ENCODE measurements at regions not wholly inside any gene's neighbourhood (a gene's known extent, or its start where the extent isn't known, plus 50 kb on each side); places are given as distances from the start of the nearest gene placed in this dataset.
A peak's percentile ranks its signal among the peaks of the same experiment; 100 is the strongest.

DNA sequence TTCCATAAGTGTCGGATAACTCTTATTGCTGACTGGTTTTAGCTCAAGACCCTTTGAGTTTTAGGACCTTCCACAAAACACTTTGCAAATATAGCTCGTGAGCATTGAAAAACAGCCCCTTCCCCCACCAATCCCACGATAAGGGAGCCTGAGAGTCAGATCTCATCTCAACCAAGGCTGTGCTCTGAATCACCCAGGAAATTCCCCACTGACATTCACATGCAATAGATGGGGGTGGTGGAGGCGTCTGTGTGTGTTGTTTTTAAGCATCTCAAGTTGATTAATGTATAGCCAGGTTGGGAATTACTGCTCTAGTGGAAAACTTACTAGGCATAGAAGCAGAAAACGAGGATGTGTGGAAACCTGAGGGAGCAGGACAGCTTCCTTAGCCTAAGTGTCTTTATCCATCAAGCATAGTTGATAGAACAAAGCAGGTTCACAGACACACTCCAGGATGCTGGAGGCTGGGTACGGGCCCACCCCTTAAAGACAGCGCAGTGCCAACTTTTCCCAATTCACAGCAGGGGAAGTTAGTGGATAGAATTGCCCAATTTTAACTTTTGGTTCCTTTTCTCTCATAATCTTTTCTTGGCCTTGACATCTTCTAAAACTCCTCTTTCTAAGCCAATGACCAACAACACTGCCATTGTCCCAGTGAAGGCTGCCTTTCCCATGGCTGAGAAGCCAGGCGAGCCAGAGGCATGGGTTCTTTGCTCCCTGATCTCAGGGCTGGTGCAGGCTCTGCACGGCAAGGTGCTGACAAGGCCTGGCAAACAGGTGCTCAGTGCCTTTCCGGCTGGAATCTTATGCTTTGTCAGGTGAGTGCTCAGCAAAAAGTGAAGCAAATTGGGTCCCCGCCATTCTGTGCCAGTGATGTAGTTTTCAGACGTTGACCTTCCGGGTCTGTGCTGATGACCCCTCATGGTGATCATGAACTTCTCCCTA lies 98.5 kb upstream of the INSIG1 start:
- Mint-ChIP-seq H3K36me3 (peaks cover 11% of the 10 kb centered on the region), H3K4me1 (no peaks in the 10 kb centered on the region), H3K9me3 (peaks cover 4 to 7% of the 10 kb centered on the region in 2 donors), H3K27me3 (ENCODE audit: low read depth in 2 of 2) (peaks cover 0 to 19% of the 10 kb centered on the region in 2 donors), H3K27ac (no peak overlapping the region), H3K4me3 (no peak overlapping the region)
- no peak for ATAC-seq
- DNase-seq = peak in 1 of 2 donors; percentile 23
- Histone ChIP-seq H3K9me3 (ENCODE audit: control insufficient read depth, insufficient read depth, low read length) (peaks cover 5% of the 10 kb centered on the region), H3K27me3 (ENCODE audit: control insufficient read depth, insufficient read depth, low read length) (no peaks in the 10 kb centered on the region), H3K27ac (ENCODE audit: low read length) (no peak overlapping the region), H3K4me1 (ENCODE audit: control insufficient read depth, insufficient read depth, low read length) (no peaks in the 10 kb centered on the region), H3K4me3 (ENCODE audit: low read length) (no peak overlapping the region), H3K36me3 (ENCODE audit: control insufficient read depth, insufficient read depth, low read length) (no peaks in the 10 kb centered on the region)
- TF ChIP-seq, protein P1, sequence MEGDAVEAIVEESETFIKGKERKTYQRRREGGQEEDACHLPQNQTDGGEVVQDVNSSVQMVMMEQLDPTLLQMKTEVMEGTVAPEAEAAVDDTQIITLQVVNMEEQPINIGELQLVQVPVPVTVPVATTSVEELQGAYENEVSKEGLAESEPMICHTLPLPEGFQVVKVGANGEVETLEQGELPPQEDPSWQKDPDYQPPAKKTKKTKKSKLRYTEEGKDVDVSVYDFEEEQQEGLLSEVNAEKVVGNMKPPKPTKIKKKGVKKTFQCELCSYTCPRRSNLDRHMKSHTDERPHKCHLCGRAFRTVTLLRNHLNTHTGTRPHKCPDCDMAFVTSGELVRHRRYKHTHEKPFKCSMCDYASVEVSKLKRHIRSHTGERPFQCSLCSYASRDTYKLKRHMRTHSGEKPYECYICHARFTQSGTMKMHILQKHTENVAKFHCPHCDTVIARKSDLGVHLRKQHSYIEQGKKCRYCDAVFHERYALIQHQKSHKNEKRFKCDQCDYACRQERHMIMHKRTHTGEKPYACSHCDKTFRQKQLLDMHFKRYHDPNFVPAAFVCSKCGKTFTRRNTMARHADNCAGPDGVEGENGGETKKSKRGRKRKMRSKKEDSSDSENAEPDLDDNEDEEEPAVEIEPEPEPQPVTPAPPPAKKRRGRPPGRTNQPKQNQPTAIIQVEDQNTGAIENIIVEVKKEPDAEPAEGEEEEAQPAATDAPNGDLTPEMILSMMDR (IDR thresholded peaks at IDR 0.05) = no peak
- intact Hi-C loops (cut with micrococcal nuclease) = no loop called here
- WGBS (ENCODE audit: insufficient coverage) = 86% methylated on average over 12 of the region's 13 CpGs

DNA sequence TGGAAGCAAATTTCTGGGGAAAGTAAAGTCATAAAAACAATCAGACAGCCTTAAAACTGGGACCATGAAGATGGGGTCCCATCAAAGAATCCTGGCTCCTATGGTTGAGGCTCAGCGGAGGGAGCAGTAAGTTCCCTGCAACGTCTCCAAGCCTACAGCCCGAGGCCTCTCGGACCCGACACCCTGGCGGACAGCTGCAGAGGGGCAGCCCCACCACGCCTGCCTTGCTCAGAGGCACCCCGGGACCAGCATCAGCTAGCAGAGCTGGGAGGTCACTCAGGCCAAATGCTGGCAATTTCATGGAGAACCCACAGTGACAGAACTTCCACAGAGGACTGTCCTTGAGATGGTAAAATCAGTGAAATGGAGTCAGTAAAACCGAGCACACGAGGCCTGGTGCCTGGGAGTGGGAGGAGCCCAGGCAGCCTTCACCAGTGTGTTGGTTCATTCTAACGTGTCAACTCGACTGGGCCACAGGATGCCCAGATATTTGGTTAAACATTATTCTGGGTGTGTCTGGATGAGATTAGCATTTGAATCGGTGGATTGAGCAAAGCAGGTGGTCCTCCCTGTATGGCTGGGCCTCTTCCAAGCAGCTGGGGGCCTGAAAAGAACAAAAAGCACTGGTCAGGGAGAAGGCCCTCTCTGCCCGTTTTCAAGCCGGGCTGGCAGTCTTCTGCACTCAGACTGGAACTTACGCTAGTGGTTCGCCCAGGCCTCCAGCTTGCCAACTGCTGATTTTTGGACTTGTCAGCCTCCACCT lies 96.2 kb upstream of the INSIG1 start:
- no peak overlapping the region for H3K4me3 Mint-ChIP-seq
- H3K27ac ChIP-seq (ENCODE audit: low read length) = no peak overlapping the region
- H3K9me3 ChIP-seq (ENCODE audit: control insufficient read depth, insufficient read depth, low read length) = peaks cover 5% of the 10 kb centered on the region
- DNase-seq (no peak), ATAC-seq (no peak)
- TF ChIP-seq, protein P1 (IDR thresholded peaks at IDR 0.05) = no peak
- WGBS (ENCODE audit: insufficient coverage) = 92% methylated on average over 17 of the region's 17 CpGs
- intact Hi-C loops (cut with micrococcal nuclease) = no loop called here
- H3K4me1 Mint-ChIP-seq = peaks cover 17 to 18% of the 10 kb centered on the region in 2 donors
- H3K9me3 Mint-ChIP-seq = peaks cover 0 to 4% of the 10 kb centered on the region in 2 donors
- no peak overlapping the region for H3K27ac Mint-ChIP-seq
- no peaks in the 10 kb centered on the region for H3K36me3 ChIP-seq (ENCODE audit: control insufficient read depth, insufficient read depth, low read length)
- H3K27me3 ChIP-seq (ENCODE audit: control insufficient read depth, insufficient read depth, low read length) = no peaks in the 10 kb centered on the region
- peaks cover 2% of the 10 kb centered on the region for H3K36me3 Mint-ChIP-seq
- no peak overlapping the region for H3K4me3 ChIP-seq (ENCODE audit: low read length)
- H3K27me3 Mint-ChIP-seq (ENCODE audit: low read depth in 2 of 2) = peaks cover 0 to 11% of the 10 kb centered on the region in 2 donors
- H3K4me1 ChIP-seq (ENCODE audit: control insufficient read depth, insufficient read depth, low read length) = peaks cover 18% of the 10 kb centered on the region

DNA sequence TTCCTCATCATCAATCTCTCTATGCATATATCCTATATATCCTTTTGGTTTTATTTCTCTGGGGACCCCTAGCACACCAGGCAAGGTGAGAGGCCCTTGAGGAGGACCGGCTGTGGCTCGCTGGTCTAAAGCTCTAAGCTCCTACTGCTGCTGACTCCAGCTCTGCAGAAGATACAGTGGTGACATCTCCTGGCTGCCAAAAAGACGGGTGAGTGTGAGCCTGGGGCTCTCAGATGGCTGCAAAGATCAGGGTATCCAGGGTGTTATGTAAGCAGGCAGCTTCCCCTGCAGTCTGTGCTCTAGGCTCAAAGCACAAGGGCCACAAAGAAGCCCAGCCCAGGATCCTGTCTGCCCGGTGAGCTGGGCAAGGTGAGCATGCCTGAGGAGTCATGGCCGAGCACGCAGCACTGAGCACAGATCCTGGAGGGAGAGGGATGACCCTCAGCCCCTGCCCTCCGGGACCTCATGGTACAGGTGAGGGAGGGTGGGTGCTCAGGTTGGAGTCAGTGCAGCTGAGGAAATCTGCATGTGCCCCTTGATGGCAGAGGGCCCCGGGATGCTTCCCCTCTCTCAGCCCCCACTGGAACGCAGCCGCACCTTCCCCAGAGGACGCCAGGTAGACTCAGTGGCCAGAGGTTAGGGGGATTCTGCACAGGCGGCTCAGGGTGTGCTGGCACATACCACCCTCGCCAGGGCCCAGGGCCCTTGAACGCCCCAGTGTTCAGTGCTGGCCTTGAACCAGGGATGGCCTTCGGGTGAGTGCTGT lies 95.4 kb upstream of the INSIG1 start:
- no peak for ATAC-seq
- H3K4me1 ChIP-seq (ENCODE audit: control insufficient read depth, insufficient read depth, low read length) = peaks cover 25% of the 10 kb centered on the region
- Mint-ChIP-seq H3K9me3 (peaks cover under 1 to 3% of the 10 kb centered on the region in 2 donors), H3K27me3 (ENCODE audit: low read depth in 2 of 2) (peaks cover under 1 to 3% of the 10 kb centered on the region in 2 donors), H3K36me3 (no peaks in the 10 kb centered on the region), H3K4me1 (peaks cover 21 to 26% of the 10 kb centered on the region in 2 donors), H3K4me3 (no peak overlapping the region), H3K27ac (no peak overlapping the region)
- no peaks in the 10 kb centered on the region for H3K36me3 ChIP-seq (ENCODE audit: control insufficient read depth, insufficient read depth, low read length)
- TF ChIP-seq, protein P1 (IDR thresholded peaks at IDR 0.05) = no peak
- 93% methylated on average over 15 of the region's 15 CpGs for WGBS (ENCODE audit: insufficient coverage)
- no peak for DNase-seq
- intact Hi-C loops (cut with micrococcal nuclease) = no loop called here
- H3K9me3 ChIP-seq (ENCODE audit: control insufficient read depth, insufficient read depth, low read length) = no peaks in the 10 kb centered on the region
- no peaks in the 10 kb centered on the region for H3K27me3 ChIP-seq (ENCODE audit: control insufficient read depth, insufficient read depth, low read length)
- no peak overlapping the region for H3K4me3 ChIP-seq (ENCODE audit: low read length)
- H3K27ac ChIP-seq (ENCODE audit: low read length) = no peak overlapping the region

Data from natural killer cell (primary cell).